Thyroid gland (tissue), 4 donors: ENCODE measurements at regions not wholly inside any gene's neighbourhood (a gene's known extent, or its start where the extent isn't known, plus 50 kb on each side); places are given as distances from the start of the nearest gene placed in this dataset.

Experiments used
- DNase-seq, 2 donors: peaks; one replicate each; pipeline ENCODE4 v3.0.0-alpha.2; 2019
- H3K27ac ChIP-seq, 3 donors: fragments of 200-600 bp; sonication (generic); 1 replicate in 2 of 3; 2 replicates in 1 of 3; pipeline ENCODE4 v1.5.1; 2016 to 2019; ENCODE audit warnings: mild to moderate bottlenecking in 1 of 3, moderate library complexity in 1 of 3
- H3K27me3 ChIP-seq: fragments of 200-600 bp; sonication (generic); one replicate; pipeline ENCODE4 v1.5.1; 2019
- H3K36me3 ChIP-seq, 2 donors: fragments of 200-600 bp; sonication (generic); one replicate each; pipeline ENCODE4 v1.5.1; 2016 to 2019
- H3K4me1 ChIP-seq, 2 donors: fragments of 200-600 bp; sonication (generic); one replicate each; pipeline ENCODE4 v1.5.1; 2017 to 2019
- H3K4me3 ChIP-seq, 3 donors: fragments of 200-600 bp; sonication (generic); replicated peaks in 1 of 3; 1 replicate in 2 of 3; 2 replicates in 1 of 3; pipeline ENCODE4 v1.5.1; 2016; ENCODE audit warnings: mild to moderate bottlenecking in 1 of 3
- H3K9me3 ChIP-seq: fragments of 200-600 bp; sonication (generic); one replicate; pipeline ENCODE4 v1.5.1; 2017
- POLR2A ChIP-seq, 2 donors: fragments of 450-650 bp; IDR thresholded peaks; one replicate each; pipeline ENCODE4 v1.6.1; 2017; ENCODE audit warnings: antibody characterized with exemption in 2 of 2, mild to moderate bottlenecking in 2 of 2, moderate library complexity in 1 of 2
- WGBS, 2 donors: methylation state at CpG; one replicate each; pipeline ENCODE4 v1.1.5; 2017; 5-methylcytosine and 5-hydroxymethylcytosine counted together
- intact Hi-C: fragments of 100-400 bp; cut with DNase I; formaldehyde crosslinking; loops from one replicate; pipeline ENCODE4 v1.15.1; 2023
- TF ChIP-seq, protein P1 (sequence below), 6 experiments: fragments of 200-600 bp in 3 of 6; fragments of 450-650 bp in 3 of 6; sonication (generic) in 3 of 6; IDR thresholded peaks; one replicate each; pipeline ENCODE4 v1.5.1; 2016 to 2019; ENCODE audit warnings: antibody characterized with exemption in 6 of 6, mild to moderate bottlenecking in 2 of 6, inconsistent platforms in 1 of 6, moderate library complexity in 1 of 6

DNA sequence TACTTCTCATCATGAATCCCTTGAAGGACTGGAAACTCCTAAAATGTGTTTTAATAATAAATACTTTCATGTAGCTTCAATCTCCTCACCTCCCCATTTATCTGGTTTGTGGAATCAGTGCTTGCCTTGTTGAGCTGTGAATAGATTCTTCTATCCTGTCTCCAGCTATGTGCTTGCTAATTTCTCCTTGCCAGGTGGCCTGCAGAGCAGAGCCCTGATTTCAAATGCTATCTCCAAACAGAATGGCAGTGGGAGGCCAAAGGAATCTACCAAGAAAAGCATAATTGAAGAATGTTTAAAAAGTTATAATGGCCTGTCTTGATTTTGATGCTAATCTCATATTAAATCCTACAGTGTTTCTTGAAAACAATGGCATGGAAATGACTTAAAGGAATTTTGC lies 309.3 kb upstream of the CHORDC1 start:
- H3K27me3 ChIP-seq, result no peaks in the 10 kb centered on the region
- no peak for DNase-seq
- intact Hi-C loops, result no loop called here
- no peaks in the 10 kb centered on the region for H3K9me3 ChIP-seq
- no peak overlapping the region for H3K27ac ChIP-seq
- no peaks in the 10 kb centered on the region for H3K4me1 ChIP-seq
- no peak overlapping the region for H3K4me3 ChIP-seq
- no peaks in the 10 kb centered on the region for H3K36me3 ChIP-seq
- TF ChIP-seq POLR2A (IDR thresholded peaks at IDR 0.05), result no peak
- TF ChIP-seq, protein P1, sequence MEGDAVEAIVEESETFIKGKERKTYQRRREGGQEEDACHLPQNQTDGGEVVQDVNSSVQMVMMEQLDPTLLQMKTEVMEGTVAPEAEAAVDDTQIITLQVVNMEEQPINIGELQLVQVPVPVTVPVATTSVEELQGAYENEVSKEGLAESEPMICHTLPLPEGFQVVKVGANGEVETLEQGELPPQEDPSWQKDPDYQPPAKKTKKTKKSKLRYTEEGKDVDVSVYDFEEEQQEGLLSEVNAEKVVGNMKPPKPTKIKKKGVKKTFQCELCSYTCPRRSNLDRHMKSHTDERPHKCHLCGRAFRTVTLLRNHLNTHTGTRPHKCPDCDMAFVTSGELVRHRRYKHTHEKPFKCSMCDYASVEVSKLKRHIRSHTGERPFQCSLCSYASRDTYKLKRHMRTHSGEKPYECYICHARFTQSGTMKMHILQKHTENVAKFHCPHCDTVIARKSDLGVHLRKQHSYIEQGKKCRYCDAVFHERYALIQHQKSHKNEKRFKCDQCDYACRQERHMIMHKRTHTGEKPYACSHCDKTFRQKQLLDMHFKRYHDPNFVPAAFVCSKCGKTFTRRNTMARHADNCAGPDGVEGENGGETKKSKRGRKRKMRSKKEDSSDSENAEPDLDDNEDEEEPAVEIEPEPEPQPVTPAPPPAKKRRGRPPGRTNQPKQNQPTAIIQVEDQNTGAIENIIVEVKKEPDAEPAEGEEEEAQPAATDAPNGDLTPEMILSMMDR (IDR thresholded peaks at IDR 0.05), result no peak

- intact Hi-C loops, result no loop called here
- Histone ChIP-seq H3K36me3 (no peaks in the 10 kb centered on the region), H3K9me3 (no peaks in the 10 kb centered on the region), H3K4me1 (no peaks in the 10 kb centered on the region), H3K27ac (no peak overlapping the region), H3K27me3 (no peaks in the 10 kb centered on the region), H3K4me3 (no peak overlapping the region)
- no peak for DNase-seq
- 74 to 86% methylated on average over 1 of the region's 1 CpG for WGBS, 2 donors
- TF ChIP-seq, protein P1 (IDR thresholded peaks at IDR 0.05), result no peak
- no peak for TF ChIP-seq POLR2A (IDR thresholded peaks at IDR 0.05)
These were observed 308.2 kb upstream of the CHORDC1 start for GRCh38 chr11:90531001-90531400.

- Histone ChIP-seq H3K4me1 (no peaks in the 10 kb centered on the region), H3K36me3 (no peaks in the 10 kb centered on the region), H3K27me3 (no peaks in the 10 kb centered on the region), H3K4me3 (no peak overlapping the region), H3K27ac (no peak overlapping the region), H3K9me3 (no peaks in the 10 kb centered on the region)
- TF ChIP-seq, protein P1 (IDR thresholded peaks at IDR 0.05), result no peak
- TF ChIP-seq POLR2A (IDR thresholded peaks at IDR 0.05), result no peak
- no peak for DNase-seq
- 90 to 93% methylated on average over 1 of the region's 1 CpG for WGBS, 2 donors
- intact Hi-C loops, result no loop called here
These were observed 303.1 kb upstream of the CHORDC1 start for GRCh38 chr11:90525962-90526361.

- DNase-seq, result no peak
- Histone ChIP-seq H3K4me3 (no peak overlapping the region), H3K4me1 (no peaks in the 10 kb centered on the region), H3K9me3 (no peaks in the 10 kb centered on the region), H3K27me3 (no peaks in the 10 kb centered on the region), H3K36me3 (no peaks in the 10 kb centered on the region), H3K27ac (no peak overlapping the region)
- TF ChIP-seq POLR2A (IDR thresholded peaks at IDR 0.05), result no peak
- TF ChIP-seq, protein P1 (IDR thresholded peaks at IDR 0.05), result no peak
- intact Hi-C loops, result no loop called here
These were observed 290.0 kb upstream of the CHORDC1 start for GRCh38 chr11:90512846-90513245.

- Histone ChIP-seq H3K9me3 (no peaks in the 10 kb centered on the region), H3K4me1 (no peaks in the 10 kb centered on the region), H3K36me3 (no peaks in the 10 kb centered on the region), H3K27me3 (no peaks in the 10 kb centered on the region), H3K4me3 (no peak overlapping the region), H3K27ac (no peak overlapping the region)
- intact Hi-C loops, result no loop called here
- DNase-seq, result no peak
- WGBS, 2 donors, result 79 to 92% methylated on average over 5 of the region's 5 CpGs
- TF ChIP-seq, protein P1 (IDR thresholded peaks at IDR 0.05), result no peak
- no peak for TF ChIP-seq POLR2A (IDR thresholded peaks at IDR 0.05)
These were observed 288.0 kb upstream of the CHORDC1 start for GRCh38 chr11:90510839-90511238.
